Renal cortex interstitium (tissue), 11 donors: ENCODE measurements at regions not wholly inside any gene's neighbourhood (a gene's known extent, or its start where the extent isn't known, plus 50 kb on each side); places are given as distances from the start of the nearest gene placed in this dataset.

Experiments
- DNase-seq, 11 donors: peaks; one replicate each; pipeline ENCODE4 v3.0.0-alpha.2; 2013; ENCODE audit warnings: low read depth in 9 of 11, low spot score in 4 of 11; ENCODE audit errors: extremely low read depth in 1 of 11

GRCh38 chr1:192940658-192941057, 118.5 kb downstream of the UCHL5 start:
- no peak for DNase-seq

- no peak for DNase-seq
Observed at GRCh38 chr1:192941722-192942411, 117.3 kb downstream of the UCHL5 start.

GRCh38 chr1:192943108-192943507, 116.1 kb downstream of the UCHL5 start:
- no peak for DNase-seq

GRCh38 chr1:192943522-192943921, 115.6 kb downstream of the UCHL5 start:
- no peak for DNase-seq

- DNase-seq = no peak
Observed at GRCh38 chr1:192945390-192946130, 113.6 kb downstream of the UCHL5 start.

- DNase-seq = no peak
Observed at GRCh38 chr1:192949783-192950182, 109.4 kb downstream of the UCHL5 start.

GRCh38 chr1:192950926-192951325, 108.2 kb downstream of the UCHL5 start:
- DNase-seq = no peak

- DNase-seq = peak in 7 of 11 donors; percentile 13 to 60 (median 40)
Observed at GRCh38 chr1:192951691-192952460, 107.3 kb downstream of the UCHL5 start.

- DNase-seq = no peak
Observed at GRCh38 chr1:192952646-192953045, 106.5 kb downstream of the UCHL5 start.

GRCh38 chr1:192954705-192955265, 104.4 kb downstream of the UCHL5 start:
- no peak for DNase-seq

GRCh38 chr1:192958350-192958749, 100.8 kb downstream of the UCHL5 start:
- DNase-seq = no peak

- no peak for DNase-seq
Observed at GRCh38 chr1:192958871-192959270, 100.3 kb downstream of the UCHL5 start.

GRCh38 chr1:192959657-192960186, 99.4 kb downstream of the UCHL5 start:
- no peak for DNase-seq
